Iris pigment epithelial cell (primary cell): ENCODE measurements at regions not wholly inside any gene's neighbourhood (a gene's known extent, or its start where the extent isn't known, plus 50 kb on each side); places are given as distances from the start of the nearest gene placed in this dataset.
A peak's percentile ranks its signal among the peaks of the same experiment; 100 is the strongest.
"Not testable (repeated sequence)": the region's sequence is repeated elsewhere in the genome, so short reads cannot be mapped to it uniquely, and the experiment has no call there.

ENCODE experiments used
- DNase-seq: peaks from one replicate; pipeline ENCODE4 v3.0.0-alpha.2; 2011; ENCODE audit warnings: low read depth

- no peak for DNase-seq
These were observed 87.7 kb downstream of the DCK start for GRCh38 chr4:71081192-71081591.

DNA sequence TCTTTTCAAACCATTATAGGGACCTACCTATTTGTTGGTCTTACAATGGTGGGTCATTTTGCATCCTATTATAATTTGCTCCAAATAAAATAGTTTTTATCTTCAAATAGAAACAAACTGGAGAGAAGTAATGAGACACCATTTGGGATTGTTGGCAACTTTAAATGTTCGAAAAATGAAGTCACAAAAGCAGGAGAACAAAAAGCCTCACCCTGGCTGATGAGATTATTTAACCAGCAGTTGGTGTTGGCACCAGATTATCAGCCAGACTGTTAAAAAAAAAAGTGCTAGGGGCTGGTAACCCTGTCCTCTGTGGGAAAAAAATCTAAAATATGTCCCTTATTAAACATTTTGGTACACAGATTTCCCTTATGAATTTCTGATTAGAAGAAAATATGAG lies 100.3 kb downstream of the DCK start:
- no peak for DNase-seq

GRCh38 chr4:71094201-71094600 lies 100.8 kb downstream of the DCK start:
- DNase-seq = no peak

DNA sequence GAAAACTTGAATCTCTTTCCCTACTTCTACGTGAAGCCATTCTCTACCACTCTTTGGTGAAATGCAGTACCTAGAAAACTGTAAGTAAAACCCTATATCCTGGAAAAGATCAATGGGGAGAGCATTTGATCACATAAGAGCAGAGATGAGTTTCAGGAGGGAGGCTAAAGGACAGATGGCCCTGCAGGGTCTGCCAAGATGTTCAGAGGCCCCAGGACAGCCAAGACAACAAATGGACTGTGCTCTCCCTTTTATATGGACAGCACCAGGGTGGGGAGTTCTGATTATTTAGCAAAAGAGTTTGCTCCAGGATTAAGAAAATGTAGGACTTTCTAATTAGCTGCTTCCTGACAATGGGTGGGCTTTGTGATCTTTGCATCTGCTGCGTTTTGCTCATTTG lies 101.7 kb downstream of the DCK start:
- DNase-seq = no peak

GRCh38 chr4:71095545-71095944 lies 102.1 kb downstream of the DCK start:
- no peak for DNase-seq

DNA sequence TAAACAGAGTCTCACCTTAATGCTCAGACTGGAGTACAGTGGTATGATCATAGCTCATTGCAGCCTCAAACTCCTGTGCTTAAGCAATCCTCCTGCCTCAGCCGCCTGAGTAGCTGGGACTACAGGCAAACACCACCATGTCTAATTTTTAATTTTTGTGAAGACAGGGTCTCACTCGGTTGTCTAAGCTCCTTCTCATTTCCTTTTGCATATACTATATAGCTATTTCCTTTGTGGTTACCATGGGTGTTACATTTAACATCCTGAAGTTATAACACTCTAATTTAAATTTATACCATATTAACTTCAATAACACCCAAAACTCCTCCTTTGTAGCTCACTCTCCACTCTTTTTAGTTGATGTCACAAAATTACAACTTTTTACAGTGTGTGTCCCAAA lies 114.3 kb downstream of the DCK start:
- DNase-seq = no peak

DNA sequence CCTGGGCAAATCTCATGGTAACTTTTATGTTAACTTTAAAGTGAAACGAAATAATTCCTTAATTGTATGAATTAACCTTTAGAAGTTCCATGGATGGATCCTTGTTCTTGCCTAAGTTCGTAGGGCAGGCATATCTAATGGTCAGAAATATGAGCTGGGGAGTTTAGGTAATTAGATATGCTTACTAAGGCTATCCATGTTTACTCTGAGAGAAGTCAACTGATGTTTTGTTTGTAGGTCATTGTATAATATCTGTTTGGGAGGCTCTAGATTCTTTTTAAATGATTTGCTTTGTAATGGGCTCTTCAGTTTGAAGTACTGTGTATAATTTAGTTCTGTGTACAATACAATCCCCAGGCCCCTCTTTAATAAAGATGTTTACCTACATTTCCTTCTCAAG lies 117.0 kb downstream of the DCK start:
- no peak for DNase-seq

DNA sequence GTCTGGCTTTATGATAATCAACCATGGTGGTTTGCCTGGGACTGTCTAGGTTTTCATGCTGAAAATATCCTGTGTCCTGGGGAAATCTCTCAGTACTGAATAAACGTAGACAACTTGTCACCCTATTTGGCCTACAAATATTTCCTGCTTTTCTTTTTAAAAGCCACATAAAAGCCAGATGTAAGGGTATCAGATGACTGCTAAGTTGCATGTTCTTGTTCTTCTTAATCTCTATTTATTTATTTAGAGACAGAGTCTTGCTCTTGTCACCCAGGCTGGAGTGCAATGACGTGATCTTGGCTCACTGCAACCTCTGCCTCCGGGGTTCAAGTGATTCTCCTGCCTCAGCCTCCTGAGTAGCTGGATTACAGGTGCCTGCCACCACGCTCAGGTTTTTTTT lies 117.7 kb downstream of the DCK start:
- DNase-seq = not testable (repeated sequence)

DNA sequence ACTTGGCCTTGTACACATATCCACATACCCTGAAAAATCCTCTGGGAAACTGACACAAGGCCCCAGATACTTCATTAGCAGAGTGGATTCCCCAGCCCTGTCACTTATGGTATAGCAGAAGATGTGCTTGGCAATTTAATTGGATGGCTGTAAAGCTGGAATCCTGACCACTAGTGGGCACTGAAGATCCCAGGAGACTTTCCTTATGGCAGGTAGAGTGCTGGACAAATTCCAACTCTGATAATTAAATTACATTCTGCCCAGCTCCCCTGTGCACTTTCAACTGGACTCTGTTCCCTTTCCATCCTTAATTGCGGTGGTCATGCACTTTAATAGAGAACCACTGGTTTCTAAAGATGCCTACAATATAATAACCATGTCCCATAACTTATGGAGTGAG lies 119.8 kb downstream of the DCK start:
- no peak for DNase-seq

- DNase-seq = no peak
These were observed 127.5 kb downstream of the DCK start for GRCh38 chr4:71120831-71121524.

GRCh38 chr4:71123951-71124350 lies 130.5 kb downstream of the DCK start:
- DNase-seq = no peak

DNA sequence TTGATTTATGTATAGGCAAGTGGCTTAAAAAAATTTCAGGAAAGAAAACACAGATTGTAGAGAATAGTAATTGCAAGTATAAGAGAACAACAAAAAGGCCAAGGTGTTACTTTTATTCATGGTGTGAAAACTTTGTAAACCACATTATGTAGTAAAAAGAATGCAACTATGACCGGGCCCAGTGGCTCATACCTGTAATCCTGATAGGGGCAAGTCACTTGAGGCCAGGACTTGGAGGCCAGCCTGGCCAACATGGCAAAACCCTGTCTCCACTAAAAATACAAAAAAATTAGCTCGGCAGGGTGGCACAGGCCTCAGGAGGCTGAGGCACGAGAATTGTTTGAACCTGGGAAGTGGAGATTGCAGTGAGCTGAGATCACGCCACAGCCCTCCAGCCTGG lies 131.7 kb downstream of the DCK start:
- DNase-seq = no peak

DNA sequence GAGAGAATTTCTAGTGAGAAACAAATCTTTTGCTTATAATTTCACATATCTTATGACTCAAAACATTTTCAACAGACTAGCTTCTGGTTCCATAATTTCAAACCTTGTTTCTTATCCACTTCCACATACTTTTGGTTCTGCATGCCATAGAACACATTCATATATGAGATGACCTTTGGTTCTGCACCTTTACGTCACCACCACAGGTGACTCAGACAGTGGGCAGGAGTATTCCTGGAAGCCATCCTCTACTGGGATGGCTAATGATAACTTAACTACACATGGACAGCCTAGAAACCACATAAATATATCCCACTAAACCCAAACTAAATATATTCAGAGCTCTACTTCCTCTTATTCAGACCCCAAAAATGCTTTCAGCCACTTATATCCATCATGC lies 133.3 kb downstream of the DCK start:
- DNase-seq = peak; percentile 89

- DNase-seq = peak; percentile 62
These were observed 137.6 kb downstream of the DCK start for GRCh38 chr4:71130827-71131603.

DNA sequence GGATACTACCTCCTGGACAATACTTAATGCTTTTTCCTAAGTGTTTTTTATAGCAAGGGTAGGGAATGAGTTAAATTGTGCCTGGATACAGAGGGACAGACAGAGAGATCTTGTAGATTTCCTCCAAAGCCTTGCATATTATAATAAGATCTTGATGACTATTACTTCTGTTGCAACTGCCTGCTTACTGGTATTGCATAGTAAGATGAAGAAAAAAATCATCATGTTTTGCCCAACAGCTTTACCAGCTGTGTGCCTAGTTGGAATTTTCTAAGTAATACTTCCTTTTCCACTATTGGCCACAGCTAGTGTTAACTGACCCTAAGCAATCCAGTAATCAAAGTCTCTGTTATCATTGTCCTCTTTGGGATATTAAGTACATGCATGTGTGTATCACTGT lies 139.0 kb downstream of the DCK start:
- DNase-seq = peak; percentile 7

GRCh38 chr4:71133491-71133890 lies 140.0 kb downstream of the DCK start:
- peak; percentile 7 for DNase-seq

- DNase-seq = no peak
These were observed 142.6 kb downstream of the DCK start for GRCh38 chr4:71136071-71136470.

- DNase-seq = no peak
These were observed 144.7 kb downstream of the DCK start for GRCh38 chr4:71138007-71138615.

DNA sequence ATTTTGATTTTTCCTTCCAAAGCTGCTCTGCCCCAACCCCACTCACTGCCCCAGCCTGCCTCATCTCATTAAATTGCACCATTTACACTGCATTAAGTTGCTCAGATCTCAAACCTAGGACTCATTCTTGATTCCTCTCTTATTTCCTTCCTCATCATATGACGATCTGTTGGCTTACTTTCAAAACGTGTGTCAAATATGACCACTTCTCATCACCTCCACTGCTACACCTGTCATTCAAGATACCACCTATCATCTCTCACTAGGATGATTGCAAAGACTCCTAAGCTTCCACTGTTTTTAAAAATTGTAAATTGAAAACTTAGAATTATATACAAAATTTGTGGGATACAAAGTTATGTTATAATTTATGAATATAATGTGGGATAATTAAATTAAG lies 147.1 kb downstream of the DCK start:
- DNase-seq = no peak

GRCh38 chr4:71141125-71141524 lies 147.7 kb downstream of the DCK start:
- DNase-seq = peak; percentile 28

DNA sequence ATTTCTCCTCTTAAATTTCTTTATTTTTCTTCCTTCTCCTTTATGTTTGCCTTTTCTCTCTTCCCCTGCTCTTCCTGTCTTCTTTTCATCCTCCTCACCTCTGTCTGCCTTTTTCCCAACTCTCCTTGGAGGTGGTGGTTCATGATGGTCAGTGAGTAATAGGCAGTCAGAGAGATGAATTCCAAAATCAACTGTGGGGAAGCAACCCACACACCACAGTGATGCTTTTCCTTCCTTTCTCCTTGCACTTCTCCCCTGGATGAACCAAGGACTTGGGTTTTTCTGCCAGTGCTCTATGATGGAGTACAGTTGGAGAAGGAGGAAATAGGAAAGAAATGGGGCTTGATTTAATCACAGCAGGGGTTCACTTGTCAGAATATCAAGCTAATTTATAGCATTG lies 153.8 kb downstream of the DCK start:
- no peak for DNase-seq

- DNase-seq = no peak
These were observed 155.1 kb downstream of the DCK start for GRCh38 chr4:71148545-71148944.

DNA sequence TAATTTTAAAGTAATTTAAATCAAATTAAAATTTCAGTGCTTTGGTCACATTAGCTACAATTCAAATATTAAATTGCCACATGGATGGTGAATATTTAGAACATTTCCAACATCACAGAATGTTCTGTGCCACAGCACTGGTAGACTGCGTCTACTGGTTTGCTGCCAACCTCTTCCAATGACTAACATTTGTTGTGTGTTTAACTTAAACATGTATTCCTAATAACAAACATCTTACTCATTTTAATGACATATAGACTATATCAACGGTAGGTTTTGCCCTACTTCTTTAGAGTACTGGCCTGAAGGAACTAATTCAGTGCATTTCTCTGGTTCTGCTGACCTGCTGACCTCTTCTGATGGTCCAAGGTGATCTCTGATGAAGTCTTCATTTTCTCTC lies 157.6 kb downstream of the DCK start:
- DNase-seq = no peak
